WTC11 (cell line): ENCODE measurements at regions not wholly inside any gene's neighbourhood (a gene's known extent, or its start where the extent isn't known, plus 50 kb on each side); places are given as distances from the start of the nearest gene placed in this dataset.

Experiments
- ATAC-seq: fragments of 200-7000 bp; cut with Tn5 transposase; 2 replicates; pipeline ENCODE4 v1.10.0; 2021; ENCODE audit warnings: mild to moderate bottlenecking, moderate library complexity
- CTCF ChIA-PET: fragments of 300-600 bp; sonication (Branson Sonifier 250); formaldehyde crosslinking; loops from one replicate; lab custom pipeline; 2021; ENCODE audit warnings: antibody characterized with exemption; lab: Charles Lee
- POLR2A ChIA-PET: fragments of 350-600 bp; sonication (Branson Sonifier 250); formaldehyde crosslinking; loops from one replicate; lab custom pipeline; 2021; ENCODE audit warnings: antibody characterized with exemption; lab: Charles Lee
- DNase-seq: peaks from one replicate; pipeline ENCODE4 v3.0.0; 2021; ENCODE audit warnings: low spot score
- H3K27ac Mint-ChIP-seq: 2 replicates; pipeline ENCODE4 v1.8.0; 2021; ENCODE audit warnings: mixed read lengths
- H3K27me3 Mint-ChIP-seq: 2 replicates; pipeline ENCODE4 v1.8.0; 2021; ENCODE audit warnings: low read depth, mild to moderate bottlenecking, moderate library complexity, mixed read lengths
- H3K36me3 Mint-ChIP-seq: 2 replicates; pipeline ENCODE4 v1.8.0; 2021; ENCODE audit warnings: mixed read lengths
- H3K4me1 Mint-ChIP-seq: 2 replicates; pipeline ENCODE4 v1.8.0; 2022; ENCODE audit warnings: mixed read lengths
- H3K4me3 Mint-ChIP-seq: 2 replicates; pipeline ENCODE4 v1.8.0; 2021; ENCODE audit warnings: mild to moderate bottlenecking, moderate library complexity, mixed read lengths
- H3K9me3 Mint-ChIP-seq: 2 replicates; pipeline ENCODE4 v1.8.0; 2021; ENCODE audit warnings: mixed read lengths
- ATF2 ChIP-seq: sonication (generic); formaldehyde crosslinking; IDR thresholded peaks from 2 replicates; pipeline ENCODE4 v1.8.1; 2022; ENCODE audit warnings: low read depth, missing genetic modification reagents, borderline replicate concordance
- ATF6 ChIP-seq: sonication (generic); formaldehyde crosslinking; IDR thresholded peaks from 2 replicates; pipeline ENCODE4 v1.8.1; 2023; ENCODE audit warnings: mild to moderate bottlenecking, missing genetic modification reagents
- CBFB ChIP-seq: sonication (generic); formaldehyde crosslinking; IDR thresholded peaks from 2 replicates; pipeline ENCODE4 v1.8.1; 2022; ENCODE audit warnings: mild to moderate bottlenecking, low read depth, missing genetic modification reagents
- CREB1 ChIP-seq: sonication (generic); formaldehyde crosslinking; IDR thresholded peaks from 2 replicates; pipeline ENCODE4 v1.8.0; 2023; ENCODE audit warnings: mild to moderate bottlenecking, missing genetic modification reagents
- FOXJ3 ChIP-seq: sonication (generic); formaldehyde crosslinking; IDR thresholded peaks from 2 replicates; pipeline ENCODE4 v1.9.0; 2021; ENCODE audit warnings: missing genetic modification reagents, mild to moderate bottlenecking, borderline replicate concordance
- FOXP1 ChIP-seq: sonication (generic); formaldehyde crosslinking; IDR thresholded peaks from 2 replicates; pipeline ENCODE4 v1.8.0; 2022; ENCODE audit warnings: missing genetic modification reagents, mild to moderate bottlenecking, moderate library complexity, borderline replicate concordance
- GRHL2 ChIP-seq: fragments of 250-450 bp; sonication (Bioruptor Pico); IDR thresholded peaks from 2 replicates; pipeline ENCODE4 v1.8.0; 2022; ENCODE audit warnings: mild to moderate bottlenecking, moderate library complexity; ENCODE audit not compliant: insufficient replicate concordance, severe bottlenecking
- JUN ChIP-seq: sonication (generic); formaldehyde crosslinking; IDR thresholded peaks from 2 replicates; pipeline ENCODE4 v1.8.0; 2023; ENCODE audit warnings: mild to moderate bottlenecking, missing genetic modification reagents
- KAT7 ChIP-seq: sonication (generic); formaldehyde crosslinking; IDR thresholded peaks from 2 replicates; pipeline ENCODE4 v1.8.1; 2023; ENCODE audit warnings: missing genetic modification reagents, mild to moderate bottlenecking, borderline replicate concordance
- MLX ChIP-seq: sonication (generic); formaldehyde crosslinking; IDR thresholded peaks from 2 replicates; pipeline ENCODE4 v1.8.1; 2023; ENCODE audit warnings: mild to moderate bottlenecking, missing genetic modification reagents, moderate library complexity
- RELA ChIP-seq: sonication (generic); formaldehyde crosslinking; IDR thresholded peaks from 2 replicates; pipeline ENCODE4 v1.8.1; 2022; ENCODE audit warnings: missing genetic modification reagents, mild to moderate bottlenecking, borderline replicate concordance
- RORB ChIP-seq: fragments of 250-450 bp; sonication (Bioruptor Pico); IDR thresholded peaks from 2 replicates; pipeline ENCODE4 v1.9.0; 2021; ENCODE audit warnings: mild to moderate bottlenecking
- SOX15 ChIP-seq: fragments of 250-450 bp; sonication (Bioruptor Pico); IDR thresholded peaks from 2 replicates; pipeline ENCODE4 v1.9.0; 2021; ENCODE audit warnings: mild to moderate bottlenecking
- SP1 ChIP-seq: sonication (generic); formaldehyde crosslinking; conservative IDR thresholded peaks from 2 replicates; pipeline ENCODE4 v1.8.1; 2022; ENCODE audit warnings: missing genetic modification reagents
- TCF7 ChIP-seq: sonication (generic); formaldehyde crosslinking; IDR thresholded peaks from 2 replicates; pipeline ENCODE4 v1.8.0; 2022; ENCODE audit warnings: mild to moderate bottlenecking, low read depth, missing genetic modification reagents, moderate library complexity
- USF2 ChIP-seq: sonication (generic); formaldehyde crosslinking; IDR thresholded peaks from 2 replicates; pipeline ENCODE4 v1.8.1; 2023; ENCODE audit warnings: mild to moderate bottlenecking, missing genetic modification reagents, moderate library complexity
- ZBTB21 ChIP-seq: sonication (generic); formaldehyde crosslinking; IDR thresholded peaks from 2 replicates; pipeline ENCODE4 v1.8.1; 2023; ENCODE audit warnings: mild to moderate bottlenecking, missing genetic modification reagents, borderline replicate concordance
- ZNF121 ChIP-seq: sonication (generic); formaldehyde crosslinking; IDR thresholded peaks from 2 replicates; pipeline ENCODE4 v1.8.0; 2023; ENCODE audit warnings: missing genetic modification reagents
- ZNF416 ChIP-seq: fragments of 250-450 bp; sonication (Bioruptor Pico); IDR thresholded peaks from 2 replicates; pipeline ENCODE4 v1.9.0; 2021; ENCODE audit warnings: mild to moderate bottlenecking, inconsistent platforms
- TF ChIP-seq, protein P1 (sequence below): fragments of 250-450 bp; sonication (Bioruptor Pico); IDR thresholded peaks from 2 replicates; pipeline ENCODE4 v1.8.0; 2021; ENCODE audit warnings: mild to moderate bottlenecking
- TF ChIP-seq, protein P2 (sequence below): sonication (generic); formaldehyde crosslinking; conservative IDR thresholded peaks from 2 replicates; pipeline ENCODE4 v1.8.1; 2022; ENCODE audit warnings: mild to moderate bottlenecking, missing genetic modification reagents
- TF ChIP-seq, protein P3 (sequence below): sonication (generic); formaldehyde crosslinking; IDR thresholded peaks from 2 replicates; pipeline ENCODE4 v1.8.0; 2023; ENCODE audit warnings: mild to moderate bottlenecking, missing genetic modification reagents
- TF ChIP-seq, protein P4 (sequence below): sonication (generic); formaldehyde crosslinking; IDR thresholded peaks from 2 replicates; pipeline ENCODE4 v1.8.0; 2022; ENCODE audit warnings: mild to moderate bottlenecking, missing genetic modification reagents

GRCh38 chr7:120089968-120090367, 183.0 kb upstream of the KCND2 start (continued):
- TF ChIP-seq ZNF121 (CRISPR knock-in tag): no peak

DNA sequence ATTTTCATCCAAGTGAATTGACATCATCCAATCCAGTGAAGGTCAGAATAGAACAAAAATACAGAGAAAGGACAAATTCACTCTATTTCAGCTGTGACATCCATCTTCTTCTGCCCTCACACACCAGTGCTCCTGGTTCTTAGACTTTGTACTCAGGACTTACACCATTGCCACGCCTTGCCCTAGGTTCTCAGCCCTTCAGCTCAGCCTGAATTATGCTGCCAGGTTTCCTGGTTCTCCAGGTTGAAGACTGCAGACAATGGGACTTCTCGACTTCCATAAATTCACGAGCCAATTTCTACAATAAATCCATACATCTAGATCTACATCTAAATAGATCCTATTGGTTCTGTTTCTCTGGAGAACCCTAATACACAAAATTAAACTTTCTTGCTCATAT, 181.2 kb upstream of the KCND2 start:
- H3K4me1 Mint-ChIP-seq: no peaks in the 10 kb centered on the region
- no peaks in the 10 kb centered on the region for H3K36me3 Mint-ChIP-seq
- no peak overlapping the region for H3K27ac Mint-ChIP-seq
- H3K27me3 Mint-ChIP-seq: no peaks in the 10 kb centered on the region
- ChIA-PET CTCF (no interaction called here), POLR2A (no interaction called here)
- TF ChIP-seq, protein P1, sequence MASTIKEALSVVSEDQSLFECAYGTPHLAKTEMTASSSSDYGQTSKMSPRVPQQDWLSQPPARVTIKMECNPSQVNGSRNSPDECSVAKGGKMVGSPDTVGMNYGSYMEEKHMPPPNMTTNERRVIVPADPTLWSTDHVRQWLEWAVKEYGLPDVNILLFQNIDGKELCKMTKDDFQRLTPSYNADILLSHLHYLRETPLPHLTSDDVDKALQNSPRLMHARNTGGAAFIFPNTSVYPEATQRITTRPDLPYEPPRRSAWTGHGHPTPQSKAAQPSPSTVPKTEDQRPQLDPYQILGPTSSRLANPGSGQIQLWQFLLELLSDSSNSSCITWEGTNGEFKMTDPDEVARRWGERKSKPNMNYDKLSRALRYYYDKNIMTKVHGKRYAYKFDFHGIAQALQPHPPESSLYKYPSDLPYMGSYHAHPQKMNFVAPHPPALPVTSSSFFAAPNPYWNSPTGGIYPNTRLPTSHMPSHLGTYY (CRISPR knock-in tag): no peak
- no peak for TF ChIP-seq SP1 (CRISPR knock-in tag)
- no peak for TF ChIP-seq RELA (CRISPR knock-in tag)
- no peak for TF ChIP-seq ZBTB21 (CRISPR knock-in tag)
- no peak for TF ChIP-seq TCF7 (CRISPR knock-in tag)
- no peak for DNase-seq
- no peaks in the 10 kb centered on the region for H3K9me3 Mint-ChIP-seq
- ATAC-seq: no peak
- H3K4me3 Mint-ChIP-seq: no peak overlapping the region

- Mint-ChIP-seq H3K4me1 (no peaks in the 10 kb centered on the region), H3K9me3 (no peaks in the 10 kb centered on the region), H3K36me3 (no peaks in the 10 kb centered on the region), H3K4me3 (no peak overlapping the region), H3K27me3 (no peaks in the 10 kb centered on the region), H3K27ac (no peak overlapping the region)
- POLR2A ChIA-PET: no interaction called here
- CTCF ChIA-PET: no interaction called here
- ATAC-seq (no peak), DNase-seq (no peak)
- no peak for TF ChIP-seq JUN
- TF ChIP-seq ATF6: no peak
- no peak for TF ChIP-seq CREB1 (CRISPR knock-in tag)
- no peak for TF ChIP-seq SP1 (CRISPR knock-in tag)
- no peak for TF ChIP-seq FOXP1
- no peak for TF ChIP-seq GRHL2
- TF ChIP-seq, protein P2, sequence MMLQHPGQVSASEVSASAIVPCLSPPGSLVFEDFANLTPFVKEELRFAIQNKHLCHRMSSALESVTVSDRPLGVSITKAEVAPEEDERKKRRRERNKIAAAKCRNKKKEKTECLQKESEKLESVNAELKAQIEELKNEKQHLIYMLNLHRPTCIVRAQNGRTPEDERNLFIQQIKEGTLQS (CRISPR knock-in tag): no peak
- TF ChIP-seq ATF2 (CRISPR knock-in tag): no peak
- no peak for TF ChIP-seq MLX
- TF ChIP-seq USF2 (CRISPR knock-in tag): no peak
- TF ChIP-seq, protein P3, sequence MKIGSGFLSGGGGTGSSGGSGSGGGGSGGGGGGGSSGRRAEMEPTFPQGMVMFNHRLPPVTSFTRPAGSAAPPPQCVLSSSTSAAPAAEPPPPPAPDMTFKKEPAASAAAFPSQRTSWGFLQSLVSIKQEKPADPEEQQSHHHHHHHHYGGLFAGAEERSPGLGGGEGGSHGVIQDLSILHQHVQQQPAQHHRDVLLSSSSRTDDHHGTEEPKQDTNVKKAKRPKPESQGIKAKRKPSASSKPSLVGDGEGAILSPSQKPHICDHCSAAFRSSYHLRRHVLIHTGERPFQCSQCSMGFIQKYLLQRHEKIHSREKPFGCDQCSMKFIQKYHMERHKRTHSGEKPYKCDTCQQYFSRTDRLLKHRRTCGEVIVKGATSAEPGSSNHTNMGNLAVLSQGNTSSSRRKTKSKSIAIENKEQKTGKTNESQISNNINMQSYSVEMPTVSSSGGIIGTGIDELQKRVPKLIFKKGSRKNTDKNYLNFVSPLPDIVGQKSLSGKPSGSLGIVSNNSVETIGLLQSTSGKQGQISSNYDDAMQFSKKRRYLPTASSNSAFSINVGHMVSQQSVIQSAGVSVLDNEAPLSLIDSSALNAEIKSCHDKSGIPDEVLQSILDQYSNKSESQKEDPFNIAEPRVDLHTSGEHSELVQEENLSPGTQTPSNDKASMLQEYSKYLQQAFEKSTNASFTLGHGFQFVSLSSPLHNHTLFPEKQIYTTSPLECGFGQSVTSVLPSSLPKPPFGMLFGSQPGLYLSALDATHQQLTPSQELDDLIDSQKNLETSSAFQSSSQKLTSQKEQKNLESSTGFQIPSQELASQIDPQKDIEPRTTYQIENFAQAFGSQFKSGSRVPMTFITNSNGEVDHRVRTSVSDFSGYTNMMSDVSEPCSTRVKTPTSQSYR (CRISPR knock-in tag): no peak
- TF ChIP-seq, protein P4, sequence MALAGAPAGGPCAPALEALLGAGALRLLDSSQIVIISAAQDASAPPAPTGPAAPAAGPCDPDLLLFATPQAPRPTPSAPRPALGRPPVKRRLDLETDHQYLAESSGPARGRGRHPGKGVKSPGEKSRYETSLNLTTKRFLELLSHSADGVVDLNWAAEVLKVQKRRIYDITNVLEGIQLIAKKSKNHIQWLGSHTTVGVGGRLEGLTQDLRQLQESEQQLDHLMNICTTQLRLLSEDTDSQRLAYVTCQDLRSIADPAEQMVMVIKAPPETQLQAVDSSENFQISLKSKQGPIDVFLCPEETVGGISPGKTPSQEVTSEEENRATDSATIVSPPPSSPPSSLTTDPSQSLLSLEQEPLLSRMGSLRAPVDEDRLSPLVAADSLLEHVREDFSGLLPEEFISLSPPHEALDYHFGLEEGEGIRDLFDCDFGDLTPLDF (CRISPR knock-in tag): no peak
- TF ChIP-seq SOX15: no peak
- TF ChIP-seq KAT7: no peak
- TF ChIP-seq CBFB (CRISPR knock-in tag): no peak
- no peak for TF ChIP-seq RORB
- no peak for TF ChIP-seq FOXJ3 (CRISPR knock-in tag)
- no peak for TF ChIP-seq ZNF416 (CRISPR knock-in tag)
Measured at GRCh38 chr7:120097020-120097419, 176.0 kb upstream of the KCND2 start.
